BJ (cell line): ENCODE measurements at regions not wholly inside any gene's neighbourhood (a gene's known extent, or its start where the extent isn't known, plus 50 kb on each side); places are given as distances from the start of the nearest gene placed in this dataset.

ENCODE experiments used
- CTCF ChIA-PET: fragments of 350-600 bp; formaldehyde crosslinking; extraction: SDS; loops from one replicate; lab custom pipeline; 2021; ENCODE audit warnings: antibody characterized with exemption, inconsistent platforms; lab: Yijun Ruan, JAX
- POLR2A ChIA-PET: fragments of 300-600 bp; sonication (Branson Sonifier 250); formaldehyde crosslinking; extraction: SDS; loops from one replicate; lab custom pipeline; 2021; ENCODE audit warnings: antibody characterized with exemption; lab: Charles Lee
- DNase-seq: peaks from one replicate; pipeline ENCODE4 v3.0.0-alpha.2; 2011; ENCODE audit warnings: low read depth
- H3K27me3 ChIP-seq: 2 replicates; pipeline ENCODE4 v1.6.0; 2011; ENCODE audit warnings: low read length; ENCODE audit not compliant: control insufficient read depth, insufficient read depth
- H3K36me3 ChIP-seq: 2 replicates; pipeline ENCODE4 v1.5.1; 2011; ENCODE audit warnings: low read length; ENCODE audit not compliant: control insufficient read depth, insufficient read depth
- H3K4me3 ChIP-seq: 2 replicates; pipeline ENCODE4 v1.5.1; 2011; ENCODE audit warnings: low read depth, mild to moderate bottlenecking, control low read depth, low read length
- TF ChIP-seq, protein P1 (sequence below): IDR thresholded peaks from 2 replicates; pipeline ENCODE4 v1.5.1; 2011; ENCODE audit warnings: low read depth, mild to moderate bottlenecking, control low read depth, inconsistent platforms, low read length, moderate library complexity; ENCODE audit not compliant: insufficient read depth

DNA sequence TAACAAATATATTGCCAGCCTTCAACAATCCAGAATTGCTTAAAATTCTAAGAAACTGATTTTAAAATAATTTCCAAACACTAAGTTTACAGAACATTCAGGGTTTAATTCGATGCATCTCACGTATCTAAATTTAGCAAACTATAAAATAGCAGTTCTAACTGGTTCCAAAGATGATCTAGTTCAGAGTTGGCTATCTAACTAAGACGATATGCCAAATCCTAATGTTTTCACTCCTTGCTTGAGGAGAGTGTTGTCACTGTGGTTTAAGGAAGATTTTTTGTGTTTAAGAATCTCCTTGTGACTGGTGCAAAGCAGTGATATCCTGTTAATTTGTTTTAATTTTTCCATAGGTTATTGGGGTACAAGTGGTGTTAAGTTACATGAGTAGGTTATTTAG, 311.5 kb upstream of the ID4 start:
- H3K27me3 ChIP-seq = no peaks in the 10 kb centered on the region
- DNase-seq = no peak
- ChIA-PET POLR2A (no interaction called here), CTCF (no interaction called here)
- no peak overlapping the region for H3K4me3 ChIP-seq
- TF ChIP-seq, protein P1, sequence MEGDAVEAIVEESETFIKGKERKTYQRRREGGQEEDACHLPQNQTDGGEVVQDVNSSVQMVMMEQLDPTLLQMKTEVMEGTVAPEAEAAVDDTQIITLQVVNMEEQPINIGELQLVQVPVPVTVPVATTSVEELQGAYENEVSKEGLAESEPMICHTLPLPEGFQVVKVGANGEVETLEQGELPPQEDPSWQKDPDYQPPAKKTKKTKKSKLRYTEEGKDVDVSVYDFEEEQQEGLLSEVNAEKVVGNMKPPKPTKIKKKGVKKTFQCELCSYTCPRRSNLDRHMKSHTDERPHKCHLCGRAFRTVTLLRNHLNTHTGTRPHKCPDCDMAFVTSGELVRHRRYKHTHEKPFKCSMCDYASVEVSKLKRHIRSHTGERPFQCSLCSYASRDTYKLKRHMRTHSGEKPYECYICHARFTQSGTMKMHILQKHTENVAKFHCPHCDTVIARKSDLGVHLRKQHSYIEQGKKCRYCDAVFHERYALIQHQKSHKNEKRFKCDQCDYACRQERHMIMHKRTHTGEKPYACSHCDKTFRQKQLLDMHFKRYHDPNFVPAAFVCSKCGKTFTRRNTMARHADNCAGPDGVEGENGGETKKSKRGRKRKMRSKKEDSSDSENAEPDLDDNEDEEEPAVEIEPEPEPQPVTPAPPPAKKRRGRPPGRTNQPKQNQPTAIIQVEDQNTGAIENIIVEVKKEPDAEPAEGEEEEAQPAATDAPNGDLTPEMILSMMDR = no peak
- no peaks in the 10 kb centered on the region for H3K36me3 ChIP-seq

DNA sequence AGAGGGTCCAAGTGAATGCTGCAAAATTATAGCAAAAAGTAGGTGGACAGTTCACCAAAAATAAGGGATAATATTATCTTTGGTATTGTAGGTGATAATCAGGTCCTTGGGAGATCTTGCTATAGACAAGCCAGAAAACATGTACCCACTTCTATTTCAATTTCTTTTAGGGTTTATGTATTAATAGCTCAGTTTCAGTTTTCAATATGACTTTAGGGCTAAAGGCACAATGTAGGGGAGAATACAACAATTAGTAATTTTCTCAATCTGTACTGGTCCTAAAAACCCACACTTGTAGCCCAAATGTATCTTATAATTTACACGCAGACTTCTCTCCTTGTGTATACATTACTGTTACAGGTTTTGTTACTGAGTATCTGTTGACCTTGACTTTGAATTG, 307.0 kb upstream of the ID4 start:
- Histone ChIP-seq H3K4me3 (no peak overlapping the region), H3K36me3 (no peaks in the 10 kb centered on the region), H3K27me3 (no peaks in the 10 kb centered on the region)
- TF ChIP-seq, protein P1 = no peak
- CTCF ChIA-PET = no interaction called here
- no peak for DNase-seq
- POLR2A ChIA-PET = no interaction called here

DNA sequence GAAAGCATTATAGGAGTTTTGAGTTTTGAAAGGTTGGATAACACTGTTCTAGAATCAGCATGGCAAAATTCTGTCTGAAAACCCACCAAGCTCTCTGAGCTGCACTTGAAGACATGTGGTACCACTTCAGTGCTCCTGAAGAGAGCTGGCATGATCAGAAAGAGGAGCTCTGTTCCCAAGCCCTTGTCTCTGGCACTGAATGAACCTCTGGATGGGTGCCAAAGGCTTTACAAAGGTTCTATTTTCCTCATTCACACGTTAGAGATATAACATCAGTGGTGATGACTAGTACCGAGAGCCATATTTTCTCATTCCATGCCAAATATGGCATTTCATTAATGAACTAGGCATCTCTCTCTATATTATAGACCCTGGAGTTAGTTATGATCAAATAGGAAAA, 301.8 kb upstream of the ID4 start:
- ChIA-PET POLR2A (no interaction called here), CTCF (no interaction called here)
- TF ChIP-seq, protein P1 = no peak

DNA sequence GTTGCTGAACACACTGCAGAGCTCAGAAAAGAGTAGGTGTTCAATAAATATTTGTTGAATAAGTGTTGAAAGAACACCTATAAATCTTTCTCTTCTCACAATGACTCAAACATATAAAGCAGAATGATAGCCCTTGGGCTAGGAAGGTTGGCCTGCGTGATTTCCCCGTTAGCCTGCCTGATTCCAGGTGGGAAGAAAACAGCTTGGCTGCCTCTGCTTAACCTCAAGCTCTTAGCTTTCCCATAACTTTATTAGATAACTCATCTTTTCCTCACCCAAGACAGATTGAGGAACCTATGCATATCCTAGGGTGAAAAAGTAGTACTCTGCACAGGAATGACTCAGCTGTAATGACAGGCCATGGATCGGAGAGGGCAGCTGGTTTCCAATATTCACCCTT, 300.3 kb upstream of the ID4 start:
- TF ChIP-seq, protein P1 = no peak
- POLR2A ChIA-PET = no interaction called here
- Histone ChIP-seq H3K4me3 (no peak overlapping the region), H3K27me3 (no peaks in the 10 kb centered on the region), H3K36me3 (no peaks in the 10 kb centered on the region)
- CTCF ChIA-PET = interaction anchor here (1.1 to 1.3 kb wide), 2 partner anchors 10 to 14 kb away, joined by 3 to 4 read pairs; no protein-coding TSS in a partner anchor
- no peak for DNase-seq

More for the DNA sequence above, 301.8 kb upstream of the ID4 start:
- DNase-seq = no peak
- Histone ChIP-seq H3K36me3 (no peaks in the 10 kb centered on the region), H3K4me3 (no peak overlapping the region), H3K27me3 (no peaks in the 10 kb centered on the region)

DNA sequence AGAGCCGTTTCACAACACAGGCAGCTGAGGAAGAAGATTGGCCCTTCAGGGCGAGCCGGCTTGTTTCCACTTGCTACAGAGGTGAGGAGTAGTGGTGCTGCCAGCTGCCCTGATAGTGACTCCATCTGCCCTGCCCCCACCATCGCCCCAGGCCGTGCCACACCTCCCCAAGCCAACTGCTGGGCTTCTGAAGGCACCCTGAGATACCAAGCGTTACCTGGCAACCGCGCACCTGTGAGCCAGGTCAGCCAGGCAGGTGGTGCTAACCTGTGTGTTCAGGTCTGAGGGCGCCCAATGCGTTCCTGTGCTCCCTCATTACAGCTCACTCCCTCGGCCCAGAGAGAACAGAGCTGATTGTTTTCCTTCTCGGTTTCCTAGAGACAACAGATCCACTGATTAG, 299.1 kb upstream of the ID4 start:
- no peak for DNase-seq
- Histone ChIP-seq H3K36me3 (no peaks in the 10 kb centered on the region), H3K4me3 (no peak overlapping the region), H3K27me3 (no peaks in the 10 kb centered on the region)
- ChIA-PET POLR2A (no interaction called here), CTCF (interaction anchor here (1.3 kb wide), 1 partner anchor 13 kb away, joined by 3 read pairs; no protein-coding TSS in a partner anchor)
- TF ChIP-seq, protein P1 = no peak
